Neuronal stem cell (in vitro differentiated cells): ENCODE measurements at regions not wholly inside any gene's neighbourhood (a gene's known extent, or its start where the extent isn't known, plus 50 kb on each side); places are given as distances from the start of the nearest gene placed in this dataset.
"Not testable (repeated sequence)": the region's sequence is repeated elsewhere in the genome, so short reads cannot be mapped to it uniquely, and the experiment has no call there.

Experiments
- DNase-seq: peaks from one replicate; pipeline ENCODE4 v3.0.0-alpha.2; 2013; ENCODE audit warnings: low spot score
- H2AFZ ChIP-seq: one replicate; pipeline ENCODE4 v1.6.1; 2013; ENCODE audit warnings: mild to moderate bottlenecking, low read length, inconsistent platforms
- H2AK5ac ChIP-seq: 2 replicates; pipeline ENCODE4 v1.6.1; 2013; ENCODE audit warnings: low read depth, mild to moderate bottlenecking, inconsistent platforms, low read length, moderate library complexity, mixed read lengths
- H2BK120ac ChIP-seq: 2 replicates; pipeline ENCODE4 v1.6.1; 2013; ENCODE audit warnings: low read depth, mild to moderate bottlenecking, inconsistent platforms, low read length, moderate library complexity, mixed read lengths
- H2BK12ac ChIP-seq: one replicate; pipeline ENCODE4 v1.6.1; 2013; ENCODE audit warnings: low read length, inconsistent platforms
- H2BK15ac ChIP-seq: 2 replicates; pipeline ENCODE4 v1.6.1; 2013; ENCODE audit warnings: mild to moderate bottlenecking, low read length, inconsistent platforms, mixed read lengths
- H2BK5ac ChIP-seq: one replicate; pipeline ENCODE4 v1.6.1; 2013; ENCODE audit warnings: inconsistent platforms, mild to moderate bottlenecking, low read length, moderate library complexity
- H3K14ac ChIP-seq: one replicate; pipeline ENCODE4 v1.6.1; 2013; ENCODE audit warnings: low read length, inconsistent platforms
- H3K18ac ChIP-seq: 2 replicates; pipeline ENCODE4 v1.6.1; 2013; ENCODE audit warnings: low read length, inconsistent platforms
- H3K23ac ChIP-seq: 2 replicates; pipeline ENCODE4 v1.6.1; 2013; ENCODE audit warnings: low read depth, mild to moderate bottlenecking, mixed read lengths, low read length, inconsistent platforms; ENCODE audit not compliant: poor library complexity
- H3K27ac ChIP-seq: replicated peaks from 3 replicates; pipeline ENCODE4 v1.5.1; 2013; ENCODE audit warnings: low read length, inconsistent platforms
- H3K27me3 ChIP-seq, 3 experiments: 2 replicates each; pipeline ENCODE4 v1.6.1; 2013; ENCODE audit warnings: low read length in 3 of 3, mild to moderate bottlenecking in 2 of 3, inconsistent platforms in 1 of 3, low read depth in 1 of 3, mixed read lengths in 1 of 3, moderate library complexity in 1 of 3; ENCODE audit not compliant: control insufficient read depth in 3 of 3, insufficient read depth in 3 of 3
- H3K36me3 ChIP-seq, 2 donors: replicated peaks in 1 of 2; 2 replicates each; pipeline ENCODE4 v1.6.1; 2013; ENCODE audit warnings: low read length in 2 of 2; ENCODE audit not compliant: control insufficient read depth in 2 of 2, insufficient read depth in 2 of 2
- H3K4ac ChIP-seq: 2 replicates; pipeline ENCODE4 v1.6.1; 2013; ENCODE audit warnings: inconsistent platforms, mild to moderate bottlenecking, low read length, moderate library complexity
- H3K4me1 ChIP-seq, 2 donors: 1 replicate in 1 of 2; 2 replicates in 1 of 2; pipeline ENCODE4 v1.6.1; 2013; ENCODE audit warnings: low read length in 2 of 2, low read depth in 1 of 2; ENCODE audit not compliant: control insufficient read depth in 2 of 2, insufficient read depth in 1 of 2
- H3K4me2 ChIP-seq: one replicate; pipeline ENCODE4 v1.6.1; 2013; ENCODE audit warnings: mild to moderate bottlenecking, low read length, inconsistent platforms; ENCODE audit not compliant: insufficient read depth, poor library complexity, severe bottlenecking
- H3K4me3 ChIP-seq, 2 donors: 2 replicates each; pipeline ENCODE4 v1.5.1; 2013; ENCODE audit warnings: low read length in 2 of 2, mild to moderate bottlenecking in 2 of 2, inconsistent platforms in 1 of 2, moderate library complexity in 1 of 2
- H3K79me1 ChIP-seq: one replicate; pipeline ENCODE4 v1.6.1; 2013; ENCODE audit warnings: low read depth, mild to moderate bottlenecking, inconsistent platforms, low read length, moderate library complexity
- H3K9ac ChIP-seq: one replicate; pipeline ENCODE4 v1.6.1; 2013; ENCODE audit warnings: mild to moderate bottlenecking, low read depth, low read length, inconsistent platforms; ENCODE audit not compliant: poor library complexity
- H3K9me3 ChIP-seq, 2 donors: replicated peaks in 1 of 2; 2 replicates each; pipeline versions ENCODE3 to v1.6.1; 2013; ENCODE audit warnings: low read length in 2 of 2, mild to moderate bottlenecking in 2 of 2, inconsistent platforms in 1 of 2, low read depth in 1 of 2, mixed read lengths in 1 of 2, moderate library complexity in 1 of 2; ENCODE audit not compliant: control insufficient read depth in 2 of 2, insufficient read depth in 1 of 2
- H4K8ac ChIP-seq: one replicate; pipeline ENCODE4 v1.6.1; 2013; ENCODE audit warnings: low read depth, mild to moderate bottlenecking, inconsistent platforms, low read length, moderate library complexity
- H4K91ac ChIP-seq: one replicate; pipeline ENCODE4 v1.6.1; 2013; ENCODE audit warnings: low read length, low read depth, mild to moderate bottlenecking, inconsistent platforms; ENCODE audit not compliant: poor library complexity
- WGBS, 2 donors: extraction: QIAGEN DNeasy Blood & Tissue Kit; methylation state at CpG; one replicate each; pipeline ENCODE4 v1.1.7; 2013; ENCODE audit warnings: missing lambda C conversion rate in 2 of 2, mixed read lengths in 1 of 2; ENCODE audit not compliant: insufficient read length in 2 of 2, insufficient replicate concordance in 1 of 2; ENCODE audit errors: extremely low coverage in 2 of 2; 5-methylcytosine and 5-hydroxymethylcytosine counted together

GRCh38 chr22:42183461-42184059 is 53.0 kb upstream of the CYP2D6 start:
- not testable (repeated sequence) for H2BK120ac ChIP-seq, H3K9me3 ChIP-seq, H3K14ac ChIP-seq, H3K27me3 ChIP-seq, H2BK12ac ChIP-seq, H2BK15ac ChIP-seq, H3K4me3 ChIP-seq, DNase-seq, H3K9ac ChIP-seq, H3K18ac ChIP-seq, H2BK5ac ChIP-seq, H3K27ac ChIP-seq, H3K4ac ChIP-seq, H3K79me1 ChIP-seq, H2AFZ ChIP-seq, H3K4me2 ChIP-seq, H2AK5ac ChIP-seq, H3K23ac ChIP-seq, H4K8ac ChIP-seq, H4K91ac ChIP-seq, H3K4me1 ChIP-seq
- H3K36me3 ChIP-seq = peaks cover 0 to 20% of the 10 kb centered on the region in 2 donors
- WGBS, 2 donors = no CpG with 5 or more reads among the region's 11 CpGs

DNA sequence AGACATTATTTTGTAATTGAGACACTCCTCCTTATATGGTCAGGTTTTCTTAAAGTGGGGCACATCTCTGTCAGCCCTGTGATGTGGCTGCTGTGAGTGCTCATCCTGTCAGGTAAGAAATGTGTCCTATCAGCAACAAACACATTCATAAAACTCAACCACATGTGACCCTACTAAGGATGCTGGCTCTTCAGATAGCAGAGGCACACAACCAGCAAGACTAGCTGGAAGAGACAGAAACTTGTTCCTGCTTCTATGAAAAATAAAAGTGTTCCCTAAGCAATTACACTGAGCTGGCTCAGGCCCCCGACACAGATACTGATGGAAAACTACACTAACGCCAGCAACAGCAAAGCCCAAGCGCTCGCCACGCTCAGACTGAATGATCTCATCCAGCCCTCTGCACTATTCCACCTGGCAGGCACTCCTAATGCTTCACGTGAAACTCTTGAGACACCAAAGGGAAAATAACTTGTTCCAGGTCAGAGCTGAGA is 49.8 kb upstream of the CYP2D6 start:
- H3K9me3 ChIP-seq = no peaks in the 10 kb centered on the region
- no peak overlapping the region for H3K27ac ChIP-seq
- no peak overlapping the region for H4K91ac ChIP-seq
- H3K14ac ChIP-seq = no peak overlapping the region
- no CpG with 5 or more reads among the region's 6 CpGs for WGBS, 2 donors
- peaks cover 2 to 40% of the 10 kb centered on the region in 2 donors for H3K36me3 ChIP-seq
- H2BK15ac ChIP-seq = no peak overlapping the region
- H2BK120ac ChIP-seq = no peak overlapping the region
- no peak overlapping the region for H3K9ac ChIP-seq
- no peaks in the 10 kb centered on the region for H3K27me3 ChIP-seq
- H2BK12ac ChIP-seq = no peak overlapping the region
- H2AK5ac ChIP-seq = no peak overlapping the region
- no peak overlapping the region for H2BK5ac ChIP-seq
- H3K18ac ChIP-seq = no peak overlapping the region
- no peaks in the 10 kb centered on the region for H3K4me1 ChIP-seq
- no peak overlapping the region for H3K4ac ChIP-seq
- H3K23ac ChIP-seq = no peak overlapping the region
- H4K8ac ChIP-seq = no peak overlapping the region
- peaks cover 2% of the 10 kb centered on the region for H3K79me1 ChIP-seq
- H2AFZ ChIP-seq = no peak overlapping the region
- H3K4me2 ChIP-seq = no peak overlapping the region
- DNase-seq = no peak
- no peak overlapping the region for H3K4me3 ChIP-seq
